ENCODE measurements at regions not wholly inside any gene's neighbourhood (a gene's known extent, or its start where the extent isn't known, plus 50 kb on each side); places are given as distances from the start of the nearest gene placed in this dataset.
"Not testable (repeated sequence)": the region's sequence is repeated elsewhere in the genome, so short reads cannot be mapped to it uniquely, and the experiment has no call there.

- no peak overlapping the region for H3K4me3 ChIP-seq (ENCODE audit: low read depth, low read length)
- TF ChIP-seq CTCF (IDR thresholded peaks at IDR 0.05; ENCODE audit: borderline replicate concordance, insufficient read depth, low read depth, low read length), result no peak
These were observed 713.3 kb upstream of the GBE1 start for GRCh38 chr3:82474711-82475110.

GRCh38 chr3:82473864-82474541 is 712.6 kb upstream of the GBE1 start:
- TF ChIP-seq CTCF (IDR thresholded peaks at IDR 0.05; ENCODE audit: borderline replicate concordance, insufficient read depth, low read depth, low read length), result no peak
- H3K4me3 ChIP-seq (ENCODE audit: low read depth, low read length), result no peak overlapping the region

GRCh38 chr3:82467051-82467450 is 705.6 kb upstream of the GBE1 start:
- no peak overlapping the region for H3K4me3 ChIP-seq (ENCODE audit: low read depth, low read length)
- no peak for TF ChIP-seq CTCF (IDR thresholded peaks at IDR 0.05; ENCODE audit: borderline replicate concordance, insufficient read depth, low read depth, low read length)

- no peak overlapping the region for H3K4me3 ChIP-seq (ENCODE audit: low read depth, low read length)
- no peak for TF ChIP-seq CTCF (IDR thresholded peaks at IDR 0.05; ENCODE audit: borderline replicate concordance, insufficient read depth, low read depth, low read length)
These were observed 701.5 kb upstream of the GBE1 start for GRCh38 chr3:82462977-82463376.

GRCh38 chr3:82461049-82461889 is 699.8 kb upstream of the GBE1 start:
- H3K4me3 ChIP-seq (ENCODE audit: low read depth, low read length), result no peak overlapping the region
- TF ChIP-seq CTCF (IDR thresholded peaks at IDR 0.05; ENCODE audit: borderline replicate concordance, insufficient read depth, low read depth, low read length), result no peak

GRCh38 chr3:82448320-82448719 is 686.9 kb upstream of the GBE1 start:
- no peak overlapping the region for H3K4me3 ChIP-seq (ENCODE audit: low read depth, low read length)
- TF ChIP-seq CTCF (IDR thresholded peaks at IDR 0.05; ENCODE audit: borderline replicate concordance, insufficient read depth, low read depth, low read length), result no peak

GRCh38 chr3:82428821-82429220 is 667.4 kb upstream of the GBE1 start:
- H3K4me3 ChIP-seq (ENCODE audit: low read depth, low read length), result not testable (repeated sequence)

Data from GM12875 (cell line).